ENCODE measurements at regions not wholly inside any gene's neighbourhood (a gene's known extent, or its start where the extent isn't known, plus 50 kb on each side); places are given as distances from the start of the nearest gene placed in this dataset.

- TF ChIP-seq ZNF274 (IDR thresholded peaks at IDR 0.05; ENCODE audit: low read depth, low read length) (no peak), YY1 (IDR thresholded peaks at IDR 0.05; ENCODE audit: insufficient read depth, insufficient read length) (no peak), SUZ12 (IDR thresholded peaks at IDR 0.05; ENCODE audit: extremely low read depth, insufficient read depth, insufficient read length) (no peak)
Measured at GRCh38 chr18:78735131-78736014, 244.2 kb upstream of the SALL3 start.
